OCI-LY1 (cell line): ENCODE measurements at regions not wholly inside any gene's neighbourhood (a gene's known extent, or its start where the extent isn't known, plus 50 kb on each side); places are given as distances from the start of the nearest gene placed in this dataset.

Source experiments
- H2AFZ ChIP-seq: fragments of 200-600 bp; sonication (generic), shearing (Covaris generic); 2 replicates; pipeline ENCODE4 v1.6.0; 2014; ENCODE audit warnings: antibody characterized with exemption, mild to moderate bottlenecking, low read length
- H3F3A ChIP-seq: fragments of 200-600 bp; sonication (generic), shearing (Covaris generic); 2 replicates; pipeline ENCODE4 v1.6.0; 2014; ENCODE audit warnings: mild to moderate bottlenecking, antibody characterized with exemption, low read length, moderate library complexity; ENCODE audit not compliant: insufficient read depth
- H3K27ac ChIP-seq: fragments of 200-600 bp; sonication (generic); 2 replicates; pipeline ENCODE4 v1.5.1; 2014; ENCODE audit warnings: low read length, mixed run types, mild to moderate bottlenecking, low read depth; ENCODE audit not compliant: poor library complexity, severe bottlenecking
- H3K27me3 ChIP-seq: fragments of 200-600 bp; sonication (generic); 2 replicates; pipeline ENCODE4 v1.6.0; 2014; ENCODE audit warnings: antibody characterized with exemption, mild to moderate bottlenecking, low read length, moderate library complexity; ENCODE audit not compliant: insufficient read depth
- H3K36me3 ChIP-seq: fragments of 200-600 bp; sonication (generic); 2 replicates; pipeline ENCODE4 v1.6.1; 2014; ENCODE audit warnings: mild to moderate bottlenecking, antibody characterized with exemption, low read length, moderate library complexity, mixed read lengths; ENCODE audit not compliant: insufficient read depth
- H3K4me1 ChIP-seq: fragments of 200-600 bp; sonication (generic); 2 replicates; pipeline ENCODE4 v1.5.1; 2014; ENCODE audit warnings: mild to moderate bottlenecking, low read length, moderate library complexity; ENCODE audit not compliant: insufficient read depth, severe bottlenecking
- H3K4me2 ChIP-seq: fragments of 200-600 bp; sonication (generic), shearing (Covaris generic); 2 replicates; pipeline ENCODE4 v1.6.1; 2014; ENCODE audit warnings: low read length
- H3K4me3 ChIP-seq: fragments of 200-600 bp; sonication (generic); 2 replicates; pipeline ENCODE4 v1.5.1; 2014; ENCODE audit warnings: low read length, low read depth, mild to moderate bottlenecking, mixed read lengths; ENCODE audit not compliant: poor library complexity, severe bottlenecking
- H3K79me2 ChIP-seq: fragments of 200-600 bp; shearing (Covaris generic); 2 replicates; pipeline ENCODE4 v1.6.1; 2016; ENCODE audit warnings: mixed run types, low read length, mixed read lengths; ENCODE audit not compliant: insufficient read depth
- H3K9ac ChIP-seq: fragments of 200-600 bp; sonication (generic), shearing (Covaris generic); 2 replicates; pipeline ENCODE4 v1.6.1; 2014; ENCODE audit warnings: mild to moderate bottlenecking, low read length, mixed read lengths
- H3K9me2 ChIP-seq: fragments of 200-600 bp; sonication (generic), shearing (Covaris generic); 2 replicates; pipeline ENCODE4 v1.6.1; 2014; ENCODE audit warnings: low read depth, mild to moderate bottlenecking, low read length, mixed read lengths
- H3K9me3 ChIP-seq: fragments of 200-600 bp; shearing (Covaris generic); 2 replicates; pipeline ENCODE4 v1.6.1; 2014; ENCODE audit warnings: low read length, mixed read lengths
- H4K20me1 ChIP-seq: fragments of 200-600 bp; sonication (generic), shearing (Covaris generic); 2 replicates; pipeline ENCODE4 v1.6.0; 2016; ENCODE audit warnings: mild to moderate bottlenecking, low read length; ENCODE audit not compliant: insufficient read depth
- CTCF ChIP-seq: fragments of 200-600 bp; sonication (generic), shearing (Covaris generic); IDR thresholded peaks from 2 replicates; pipeline ENCODE4 v1.5.1; 2017; ENCODE audit warnings: mild to moderate bottlenecking, antibody characterized with exemption, low read length, moderate library complexity, mixed read lengths
- EZH2 ChIP-seq: fragments of 200-600 bp; sonication (generic), shearing (Covaris generic); IDR thresholded peaks from 2 replicates; pipeline ENCODE4 v1.8.0; 2017; ENCODE audit warnings: borderline replicate concordance, mixed run types, mild to moderate bottlenecking, antibody characterized with exemption, low read length, moderate library complexity, mixed read lengths

- no peaks in the 10 kb centered on the region for H3K9me3 ChIP-seq
- TF ChIP-seq CTCF (no peak), EZH2 (no peak)
- no peak overlapping the region for H3K9ac ChIP-seq
- no peaks in the 10 kb centered on the region for H4K20me1 ChIP-seq
- no peaks in the 10 kb centered on the region for H3F3A ChIP-seq
- no peaks in the 10 kb centered on the region for H3K9me2 ChIP-seq
- no peaks in the 10 kb centered on the region for H3K27me3 ChIP-seq
- H2AFZ ChIP-seq: no peak overlapping the region
- no peaks in the 10 kb centered on the region for H3K4me1 ChIP-seq
- H3K36me3 ChIP-seq: no peaks in the 10 kb centered on the region
- no peaks in the 10 kb centered on the region for H3K79me2 ChIP-seq
- H3K4me3 ChIP-seq: no peak overlapping the region
- no peak overlapping the region for H3K4me2 ChIP-seq
- H3K27ac ChIP-seq: no peak overlapping the region
Measured at GRCh38 chr3:79822076-79822475, 54.3 kb upstream of the ROBO1 start.

GRCh38 chr3:79820089-79820488, 52.3 kb upstream of the ROBO1 start:
- no peak overlapping the region for H3K27ac ChIP-seq
- no peaks in the 10 kb centered on the region for H3F3A ChIP-seq
- no peaks in the 10 kb centered on the region for H3K79me2 ChIP-seq
- H3K4me3 ChIP-seq: no peak overlapping the region
- no peaks in the 10 kb centered on the region for H3K9me3 ChIP-seq
- TF ChIP-seq CTCF (no peak), EZH2 (no peak)
- no peak overlapping the region for H3K9ac ChIP-seq
- H3K4me1 ChIP-seq: no peaks in the 10 kb centered on the region
- H3K4me2 ChIP-seq: no peak overlapping the region
- no peak overlapping the region for H2AFZ ChIP-seq
- H3K9me2 ChIP-seq: no peaks in the 10 kb centered on the region
- H3K27me3 ChIP-seq: no peaks in the 10 kb centered on the region
- no peaks in the 10 kb centered on the region for H3K36me3 ChIP-seq
- H4K20me1 ChIP-seq: no peaks in the 10 kb centered on the region

- Histone ChIP-seq H4K20me1 (no peaks in the 10 kb centered on the region), H3K4me3 (no peak overlapping the region), H3K9me3 (no peaks in the 10 kb centered on the region), H3K79me2 (no peaks in the 10 kb centered on the region), H3K4me2 (no peak overlapping the region), H3K4me1 (no peaks in the 10 kb centered on the region), H2AFZ (no peak overlapping the region), H3K9ac (no peak overlapping the region), H3K9me2 (no peaks in the 10 kb centered on the region), H3K27me3 (no peaks in the 10 kb centered on the region), H3K27ac (no peak overlapping the region), H3K36me3 (no peaks in the 10 kb centered on the region), H3F3A (no peaks in the 10 kb centered on the region)
- TF ChIP-seq EZH2: no peak
- no peak for TF ChIP-seq CTCF
Measured at GRCh38 chr3:79818015-79818414, 50.2 kb upstream of the ROBO1 start.
